Right renal pelvis (tissue), 4 donors: ENCODE measurements at regions not wholly inside any gene's neighbourhood (a gene's known extent, or its start where the extent isn't known, plus 50 kb on each side); places are given as distances from the start of the nearest gene placed in this dataset.

Source experiments
- DNase-seq, 4 donors: peaks; one replicate each; pipeline ENCODE4 v3.0.0-alpha.2; 2013; ENCODE audit warnings: low read depth in 4 of 4, low spot score in 3 of 4, missing footprints in 1 of 4

GRCh38 chr13:53623146-53623545 is 594.5 kb downstream of the OLFM4 start:
- no peak for DNase-seq

DNA sequence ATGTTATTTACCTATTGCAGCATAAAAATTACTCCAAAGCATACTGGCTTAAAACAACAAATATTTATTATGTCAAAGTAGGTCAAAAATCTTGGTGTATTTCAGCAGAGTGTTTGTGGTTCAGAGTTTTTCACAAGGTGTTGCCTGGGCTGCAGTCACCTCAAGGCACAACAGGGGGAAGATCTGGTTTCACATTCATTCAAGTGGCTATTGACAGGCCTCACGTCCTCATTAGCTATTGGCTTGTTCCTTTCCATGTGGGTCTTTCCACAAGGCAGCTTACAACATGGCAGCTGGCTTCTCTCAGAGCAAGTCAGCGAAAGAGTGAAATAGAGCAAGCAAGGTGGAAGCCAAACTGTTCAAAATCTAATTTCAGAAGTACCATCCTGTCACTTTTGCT is 602.9 kb downstream of the OLFM4 start:
- no peak for DNase-seq

GRCh38 chr13:53638040-53638439 is 609.4 kb downstream of the OLFM4 start:
- peak in 2 of 4 donors; percentile 22 to 34 for DNase-seq

DNA sequence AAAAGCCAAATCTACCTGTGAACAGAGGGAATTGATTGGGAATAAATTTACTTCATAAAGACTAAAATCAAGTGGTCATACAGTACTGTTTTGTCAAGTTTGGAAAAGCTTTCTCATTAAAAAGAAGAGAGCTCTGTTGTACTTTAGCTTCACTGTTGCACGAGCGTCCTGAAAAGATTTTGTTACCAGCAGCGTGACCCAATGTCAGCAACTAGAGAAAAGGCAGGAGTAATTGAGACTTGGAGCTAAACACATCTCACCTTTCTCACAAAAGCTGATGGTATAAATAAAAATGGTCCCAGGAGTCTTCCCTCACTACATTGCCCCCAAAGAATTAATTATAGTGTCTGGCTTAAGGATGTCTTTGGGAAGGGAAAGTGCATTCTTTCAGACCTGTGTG is 613.7 kb downstream of the OLFM4 start:
- peak in 1 of 4 donors; percentile 8 for DNase-seq

DNA sequence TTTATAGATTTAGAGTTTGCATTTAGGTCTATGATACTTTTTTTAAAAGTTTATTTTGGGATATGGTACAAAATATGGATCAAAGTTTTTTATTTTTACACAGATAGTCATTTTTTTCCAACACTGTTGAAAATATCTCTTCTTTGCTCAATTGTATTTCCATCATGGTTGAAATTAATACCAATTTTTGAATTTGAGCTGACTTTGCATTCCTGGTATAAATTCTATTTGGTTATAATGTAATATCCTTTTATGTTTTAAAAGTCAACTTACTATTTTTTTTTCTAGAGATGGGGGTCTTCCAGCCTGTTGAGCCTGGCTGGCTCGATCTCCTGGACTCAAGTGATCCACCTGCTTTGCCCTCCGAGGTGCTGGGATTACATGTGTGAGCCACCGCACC is 620.1 kb downstream of the OLFM4 start:
- no peak for DNase-seq

DNA sequence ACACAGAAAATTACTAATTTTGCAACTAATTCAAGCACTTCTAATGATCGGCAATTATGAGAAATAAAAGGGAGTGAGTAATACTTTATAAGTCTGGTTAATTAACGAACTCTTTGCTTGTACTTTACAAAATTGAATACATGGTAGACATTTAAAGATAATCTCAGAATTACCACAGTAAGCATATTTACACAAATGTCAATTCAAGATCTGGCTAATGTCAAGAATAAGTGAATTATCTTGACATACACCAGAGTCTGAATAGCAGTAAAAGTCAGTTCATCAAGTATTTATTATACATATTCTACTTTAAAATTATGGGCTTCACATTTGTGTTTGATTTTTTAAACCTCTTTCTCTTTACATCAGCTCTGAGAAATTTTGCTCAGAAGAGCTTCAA is 643.4 kb downstream of the OLFM4 start:
- no peak for DNase-seq

DNA sequence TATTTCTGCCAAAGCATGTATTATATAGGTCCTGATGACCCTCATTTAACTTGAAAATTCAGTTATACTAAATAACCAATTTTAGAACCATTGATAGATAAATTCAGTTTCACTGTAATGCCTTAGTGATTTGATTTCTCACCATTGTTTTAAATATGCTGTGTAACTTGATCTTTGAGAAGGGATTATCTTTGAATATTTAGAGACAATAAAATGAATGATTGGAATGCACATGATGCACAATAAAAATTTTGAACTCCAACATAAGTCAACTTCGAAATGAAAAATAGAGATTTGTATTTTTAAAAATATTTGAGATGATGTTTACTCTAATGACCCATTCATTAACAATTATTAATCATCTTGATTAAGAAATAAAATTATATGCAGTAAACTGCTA is 654.5 kb downstream of the OLFM4 start:
- DNase-seq = no peak

GRCh38 chr13:53683608-53684007 is 655.0 kb downstream of the OLFM4 start:
- DNase-seq = no peak

GRCh38 chr13:53691417-53691816 is 662.8 kb downstream of the OLFM4 start:
- no peak for DNase-seq

DNA sequence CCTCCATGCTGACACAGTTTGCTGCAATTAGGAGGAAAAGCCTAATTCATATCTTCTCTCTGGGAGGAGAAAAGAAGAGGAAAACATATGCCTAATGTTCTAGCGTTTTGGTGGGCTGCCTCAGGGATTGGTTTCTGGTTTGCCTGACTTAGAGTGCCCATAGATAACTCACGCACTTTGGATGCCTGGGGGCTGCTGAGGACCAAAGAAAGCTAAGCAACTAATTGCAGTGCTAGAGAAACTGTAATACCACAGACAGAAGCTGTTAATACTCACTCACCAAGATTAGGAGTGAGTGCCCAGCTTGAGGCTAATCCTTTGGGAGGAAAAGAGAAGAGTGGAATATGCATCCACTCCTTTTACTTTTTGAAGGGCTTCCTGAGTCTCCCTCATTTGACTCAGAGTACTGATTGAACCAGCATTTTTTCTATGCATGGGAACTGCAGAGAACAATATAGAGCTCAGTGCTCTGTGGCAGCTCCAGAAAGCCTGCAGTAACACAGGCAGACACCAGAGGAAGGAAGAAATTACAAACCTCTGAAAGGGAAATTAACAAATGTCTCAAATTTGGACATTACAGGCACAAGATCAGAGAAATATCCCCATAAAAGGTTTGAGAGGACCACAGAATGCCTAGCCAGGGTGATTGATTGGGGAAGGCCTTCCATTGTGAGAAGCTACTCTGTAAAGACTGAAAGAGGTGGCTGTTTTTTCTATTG is 666.4 kb downstream of the OLFM4 start:
- DNase-seq = no peak

GRCh38 chr13:53703371-53704080 is 674.9 kb downstream of the OLFM4 start:
- no peak for DNase-seq

DNA sequence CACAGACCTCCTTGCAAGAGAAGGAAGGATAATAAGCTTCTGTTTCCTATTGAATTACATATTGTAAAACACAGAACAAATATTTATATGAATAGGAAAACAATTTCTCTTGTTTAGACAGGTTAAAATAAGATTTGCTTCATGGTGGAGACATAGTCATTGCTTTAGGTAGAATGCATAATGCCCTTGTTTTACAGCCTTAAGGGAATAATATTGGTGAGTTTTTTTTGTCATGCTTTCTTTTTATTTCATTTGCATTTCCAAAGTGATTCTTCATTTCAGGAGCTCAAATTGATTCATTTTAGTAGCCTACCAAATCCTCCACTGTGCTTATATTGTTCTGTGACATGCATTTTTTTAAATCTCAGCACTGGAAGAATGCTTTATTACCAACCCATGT is 690.7 kb downstream of the OLFM4 start:
- no peak for DNase-seq

- DNase-seq = no peak
These were observed 704.1 kb downstream of the OLFM4 start for GRCh38 chr13:53732664-53733063.

DNA sequence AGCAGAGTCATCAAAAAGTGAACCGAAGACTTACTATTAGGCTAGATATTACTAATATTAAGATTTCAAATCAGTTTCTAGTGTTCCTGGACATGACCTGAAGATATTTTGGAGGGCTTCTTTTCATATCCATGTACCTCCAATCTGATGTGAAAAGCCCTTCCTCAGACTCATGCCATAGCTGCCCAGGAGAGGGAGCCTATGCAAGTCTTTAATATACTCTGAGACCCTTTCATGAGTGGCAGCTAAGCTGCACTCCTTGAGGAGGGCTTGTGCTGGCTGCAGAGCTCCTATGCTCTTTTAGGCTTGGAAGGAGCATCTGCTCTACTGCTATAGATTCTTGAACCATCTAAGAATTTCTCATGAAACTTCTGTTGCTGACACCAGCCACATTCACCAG is 715.3 kb downstream of the OLFM4 start:
- no peak for DNase-seq

GRCh38 chr13:53747825-53748224 is 719.2 kb downstream of the OLFM4 start:
- DNase-seq = no peak

GRCh38 chr13:53749306-53749705 is 720.7 kb downstream of the OLFM4 start:
- DNase-seq = no peak

GRCh38 chr13:53759016-53759415 is 730.4 kb downstream of the OLFM4 start:
- no peak for DNase-seq

- no peak for DNase-seq
These were observed 747.2 kb downstream of the OLFM4 start for GRCh38 chr13:53775807-53776206.

DNA sequence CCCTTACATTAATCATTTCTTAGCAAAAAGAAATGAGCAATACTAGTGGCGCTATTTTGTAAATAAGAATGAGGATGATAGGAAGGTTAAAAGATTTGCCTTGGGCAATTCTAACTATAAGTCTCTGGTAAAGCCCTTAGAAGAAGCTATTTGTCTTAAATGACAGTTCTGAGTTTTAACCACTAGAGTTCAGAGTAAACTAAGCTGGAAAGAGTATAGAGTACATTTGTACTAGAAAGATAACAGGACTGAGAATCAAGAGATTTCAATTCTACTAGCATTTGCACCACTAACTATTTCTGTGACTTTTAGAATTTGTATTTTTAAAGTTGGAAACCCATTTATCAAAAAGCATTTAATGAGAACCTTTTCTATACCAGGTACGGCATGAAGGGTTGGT is 750.3 kb downstream of the OLFM4 start:
- DNase-seq = no peak

GRCh38 chr13:53781941-53782340 is 753.3 kb downstream of the OLFM4 start:
- DNase-seq = peak in 2 of 4 donors; percentile 0 to 4

- DNase-seq = peak; percentile 43 to 58 (median 54)
These were observed 753.9 kb downstream of the OLFM4 start for GRCh38 chr13:53782488-53782961.

DNA sequence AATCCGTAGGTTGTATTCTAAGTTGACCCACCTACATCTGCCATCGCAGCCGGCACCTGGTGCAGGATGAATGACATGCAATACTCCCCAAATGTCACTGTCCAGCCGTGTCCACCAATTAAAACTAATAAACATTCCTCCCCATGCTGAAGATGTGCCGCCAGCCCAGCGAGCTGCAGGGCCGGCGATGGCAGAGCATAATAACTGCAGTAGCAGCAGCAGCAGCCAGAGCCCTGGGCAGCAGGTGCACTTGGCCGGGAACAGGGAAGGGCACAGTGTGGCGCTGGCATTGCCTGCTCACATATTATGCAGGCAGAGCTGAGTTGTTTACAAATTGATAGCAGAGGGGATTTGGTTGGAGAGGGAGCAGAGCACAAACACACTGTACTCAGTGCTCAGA is 754.9 kb downstream of the OLFM4 start:
- DNase-seq = no peak
